ENCODE measurements at regions not wholly inside any gene's neighbourhood (a gene's known extent, or its start where the extent isn't known, plus 50 kb on each side); places are given as distances from the start of the nearest gene placed in this dataset.

- no peak for TF ChIP-seq CTCF (IDR thresholded peaks at IDR 0.05)
- TF ChIP-seq POLR2A (IDR thresholded peaks at IDR 0.05) = no peak
These were observed 415.9 kb downstream of the SLITRK6 start for GRCh38 chr13:85383291-85383690.
